IPS-11a (cell line): ENCODE measurements at regions not wholly inside any gene's neighbourhood (a gene's known extent, or its start where the extent isn't known, plus 50 kb on each side); places are given as distances from the start of the nearest gene placed in this dataset.

Experiments
- H3K4me3 ChIP-seq: one replicate; pipeline ENCODE4 v1.5.1; 2013; ENCODE audit warnings: low read depth, low read length, control low read depth

DNA sequence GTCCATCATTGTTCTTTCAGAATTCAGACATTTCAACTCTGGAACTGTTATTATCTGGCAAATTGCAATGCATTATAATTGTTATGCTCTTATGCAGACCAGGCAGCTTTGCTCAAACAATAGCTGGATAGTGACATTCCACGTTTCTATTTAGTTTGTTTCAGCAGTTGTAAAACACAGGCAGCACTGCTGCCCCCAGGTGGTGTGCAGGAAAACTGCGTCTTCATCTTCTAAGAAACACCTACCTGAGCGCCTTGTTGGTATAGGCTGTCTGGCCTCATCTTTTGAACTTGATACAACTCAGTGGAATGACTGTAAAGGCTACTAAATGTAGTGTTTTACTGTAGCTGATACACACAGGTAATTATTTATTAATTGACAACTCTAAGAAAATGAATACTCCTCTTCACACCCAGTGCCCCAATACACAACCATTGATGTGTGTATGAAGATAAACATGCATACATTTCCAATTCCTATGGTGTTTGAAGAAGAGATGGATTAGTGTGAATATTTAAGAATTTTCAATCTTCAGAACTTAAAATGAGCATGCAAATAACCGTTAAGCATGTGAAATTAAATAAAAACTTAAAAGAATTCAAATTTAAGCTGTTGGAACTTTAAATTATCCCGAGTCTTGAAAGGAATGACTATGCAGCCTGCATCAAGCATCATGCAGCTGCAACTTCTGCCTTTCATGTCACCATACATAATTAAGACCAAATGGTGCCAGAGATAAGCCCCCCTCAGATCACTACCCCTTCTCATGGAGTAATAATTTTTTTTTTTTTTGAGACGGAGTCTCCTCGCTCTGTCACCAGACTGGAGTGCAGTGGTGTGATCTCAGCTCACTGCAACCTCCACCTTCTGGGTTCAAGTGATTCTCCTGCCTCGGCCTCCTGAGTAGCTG lies 85.6 kb downstream of the CD8B2 start:
- H3K4me3 ChIP-seq: no peak overlapping the region

DNA sequence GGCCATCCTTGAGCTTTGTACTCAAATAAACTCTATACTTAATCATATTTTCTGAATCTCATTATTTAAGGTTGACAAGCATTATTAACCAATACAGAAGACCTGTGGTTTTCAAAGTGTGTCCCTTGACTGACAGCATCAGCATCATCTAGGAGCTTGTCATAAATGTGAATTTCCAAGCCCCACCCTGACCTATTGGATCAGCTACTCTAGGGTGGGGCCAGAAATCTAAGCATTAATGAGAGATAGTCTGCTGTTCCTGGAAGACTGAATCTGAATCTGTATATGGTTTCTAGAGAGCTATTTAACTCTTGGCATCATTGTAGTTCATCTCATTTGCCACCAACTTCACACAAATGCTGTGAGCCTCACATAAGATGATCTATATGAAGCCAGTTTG lies 86.6 kb downstream of the CD8B2 start:
- no peak overlapping the region for H3K4me3 ChIP-seq

DNA sequence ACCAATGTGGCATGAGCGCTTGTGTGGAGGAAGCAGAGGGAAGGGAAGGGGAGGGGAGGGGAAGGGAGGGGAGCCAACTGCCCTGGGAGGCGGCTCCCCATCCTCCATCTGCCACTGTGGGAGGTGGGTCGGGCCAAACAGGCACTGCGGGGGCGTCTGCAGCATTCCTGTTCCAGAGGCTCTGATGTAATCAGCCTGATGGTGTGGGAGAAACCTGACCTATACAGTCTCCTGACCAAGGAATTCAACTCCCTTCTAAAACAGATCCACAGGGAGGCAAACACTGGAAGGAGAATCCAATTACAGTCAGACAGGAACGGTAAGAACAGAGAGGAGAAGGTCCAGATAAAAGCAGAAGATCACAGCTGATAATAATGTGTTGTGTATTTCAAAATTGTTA lies 88.8 kb downstream of the CD8B2 start:
- no peak overlapping the region for H3K4me3 ChIP-seq

DNA sequence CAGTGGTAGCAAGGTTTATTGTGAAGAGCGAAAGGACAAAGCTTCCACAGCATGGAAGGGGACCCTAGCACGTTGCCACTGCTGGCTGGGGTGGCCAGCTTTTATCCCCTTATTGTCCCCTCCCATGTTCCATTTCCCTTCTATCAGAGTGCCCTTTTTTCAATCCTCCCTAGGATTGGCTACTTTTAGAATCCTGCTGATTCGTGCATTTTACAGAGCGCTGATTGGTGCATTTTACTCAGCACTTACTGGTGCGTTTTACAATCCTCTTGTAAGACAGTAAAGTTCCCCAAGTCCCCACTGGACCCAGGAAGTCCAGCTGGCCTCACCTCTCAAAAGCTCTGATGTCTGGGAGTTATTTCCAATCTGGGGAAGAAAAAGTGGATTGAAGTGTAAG lies 90.1 kb downstream of the CD8B2 start:
- H3K4me3 ChIP-seq: no peak overlapping the region

DNA sequence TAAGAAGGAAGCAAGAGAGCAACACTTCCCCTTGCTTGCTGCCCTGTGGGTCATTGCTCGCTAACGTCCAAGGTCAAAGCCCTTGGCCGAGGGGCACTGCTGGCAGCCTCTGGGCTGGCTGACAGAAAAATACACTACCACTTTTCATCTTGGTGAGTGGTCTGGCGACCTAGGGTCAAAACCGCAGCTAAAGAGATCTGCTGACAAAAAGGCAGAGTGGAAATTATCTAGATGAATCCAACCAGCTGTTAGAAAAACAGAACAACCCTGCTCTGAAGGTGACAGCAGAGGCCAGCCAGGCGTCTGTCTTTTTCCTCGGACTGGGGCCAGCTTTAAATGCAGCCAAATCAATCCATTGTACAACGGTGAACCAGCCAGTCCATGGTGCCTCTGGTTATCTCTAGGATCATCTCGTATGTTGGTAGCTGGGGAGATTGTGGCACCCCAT lies 92.6 kb downstream of the CD8B2 start:
- H3K4me3 ChIP-seq: no peak overlapping the region

DNA sequence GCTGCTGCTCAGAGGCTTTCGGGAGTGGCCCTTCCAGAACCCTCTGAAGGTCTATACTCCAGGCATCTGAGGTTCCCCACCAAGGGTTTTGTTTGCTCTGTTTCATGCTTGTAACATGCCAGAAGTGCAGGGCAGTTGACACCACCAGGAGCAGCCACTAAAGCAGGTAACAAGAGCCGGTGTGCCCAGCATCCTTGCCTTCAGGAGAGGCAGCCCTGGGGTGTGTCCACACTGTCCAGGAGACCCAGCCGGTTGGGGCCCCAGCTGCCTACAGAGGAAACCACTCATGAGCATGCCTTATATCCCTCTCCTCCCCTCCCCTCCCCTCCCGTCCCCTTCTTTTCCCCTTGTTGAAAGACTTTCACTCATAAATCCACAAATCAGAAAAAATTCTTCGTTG lies 93.1 kb downstream of the CD8B2 start:
- H3K4me3 ChIP-seq: no peak overlapping the region

DNA sequence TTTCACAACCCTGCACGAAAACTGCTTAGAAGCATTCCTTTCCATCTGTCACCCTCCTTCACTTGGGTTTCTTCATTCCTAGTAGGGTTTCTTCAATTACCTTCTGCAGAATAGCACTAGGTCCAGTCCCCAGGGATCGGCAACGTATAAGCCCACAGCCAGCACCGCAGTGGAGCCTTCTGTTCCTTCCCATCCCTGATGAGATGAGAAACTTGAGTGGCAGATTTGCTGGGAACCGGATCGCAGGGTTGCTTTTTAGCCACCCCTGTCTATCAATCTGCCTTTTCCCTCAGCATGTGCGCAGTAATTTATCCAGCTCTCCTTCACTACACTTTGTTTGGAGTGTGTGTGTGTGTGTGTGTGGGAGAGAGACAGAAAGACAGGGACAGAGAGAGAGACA lies 94.2 kb downstream of the CD8B2 start:
- no peak overlapping the region for H3K4me3 ChIP-seq

DNA sequence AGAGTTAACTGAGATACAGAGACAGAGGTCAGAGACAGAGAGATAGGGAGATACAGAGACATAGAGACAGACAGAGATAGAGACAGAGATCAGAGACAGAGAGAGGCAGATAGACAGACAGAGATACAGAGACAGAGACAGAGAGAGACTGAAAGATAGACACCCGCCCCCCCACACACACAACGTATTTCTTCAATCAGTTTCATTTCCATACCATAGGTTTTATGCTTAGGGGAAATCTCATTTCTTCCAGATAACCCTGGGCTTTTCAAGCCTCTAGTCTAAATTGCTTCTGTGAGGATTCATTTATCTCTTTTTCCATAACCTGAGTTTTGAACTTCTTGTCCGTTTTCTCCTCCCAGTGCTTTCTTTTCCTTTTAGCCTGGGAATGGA lies 94.6 kb downstream of the CD8B2 start:
- no peak overlapping the region for H3K4me3 ChIP-seq

DNA sequence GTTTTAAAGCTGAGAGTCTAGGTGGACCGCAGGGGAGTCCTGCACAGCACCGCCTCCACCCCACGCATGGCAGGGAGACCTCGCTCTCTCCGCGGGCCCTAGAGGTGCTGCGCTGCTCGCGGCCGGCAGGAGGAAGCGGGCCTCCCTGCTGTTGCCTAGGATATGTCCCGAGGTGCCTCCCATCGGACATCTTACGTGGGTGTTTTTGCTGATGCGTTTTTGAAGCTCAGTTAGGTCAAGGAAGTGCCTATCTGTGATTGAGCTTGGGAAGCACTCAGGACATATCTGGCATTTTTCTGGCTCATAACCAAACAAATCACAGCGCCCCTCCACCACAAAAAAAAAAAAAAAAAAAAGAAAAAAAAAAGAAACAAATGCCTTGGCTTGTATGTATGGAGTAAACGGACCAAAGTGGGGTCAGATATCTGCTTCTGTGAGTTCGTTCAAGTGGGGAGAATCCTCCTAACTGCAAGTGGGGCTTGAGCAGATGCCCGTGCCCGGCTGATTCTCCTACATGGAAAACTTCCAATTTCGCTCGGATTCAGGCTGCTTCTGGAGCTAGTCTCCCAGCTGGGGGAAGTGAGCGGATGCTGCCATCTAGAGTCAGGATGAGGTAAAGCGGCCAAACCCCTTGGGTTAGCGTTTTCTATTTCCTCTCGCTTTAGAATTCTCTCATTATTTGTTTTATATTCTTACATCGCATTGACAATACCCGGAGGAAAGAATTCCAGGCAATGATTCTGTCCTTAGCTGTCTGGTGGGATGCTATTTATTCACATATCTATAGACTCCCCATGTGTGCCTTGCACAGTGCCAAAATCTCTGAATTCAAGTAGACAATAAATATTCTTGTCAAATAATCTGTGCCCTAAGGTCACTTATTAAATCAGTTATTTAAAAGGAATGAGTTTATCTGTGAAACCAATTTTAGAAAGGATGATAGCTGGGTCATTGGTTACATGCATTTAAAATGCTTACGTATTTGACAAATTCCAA lies 95.3 kb downstream of the CD8B2 start:
- H3K4me3 ChIP-seq: peak overlapping the region; percentile 27

DNA sequence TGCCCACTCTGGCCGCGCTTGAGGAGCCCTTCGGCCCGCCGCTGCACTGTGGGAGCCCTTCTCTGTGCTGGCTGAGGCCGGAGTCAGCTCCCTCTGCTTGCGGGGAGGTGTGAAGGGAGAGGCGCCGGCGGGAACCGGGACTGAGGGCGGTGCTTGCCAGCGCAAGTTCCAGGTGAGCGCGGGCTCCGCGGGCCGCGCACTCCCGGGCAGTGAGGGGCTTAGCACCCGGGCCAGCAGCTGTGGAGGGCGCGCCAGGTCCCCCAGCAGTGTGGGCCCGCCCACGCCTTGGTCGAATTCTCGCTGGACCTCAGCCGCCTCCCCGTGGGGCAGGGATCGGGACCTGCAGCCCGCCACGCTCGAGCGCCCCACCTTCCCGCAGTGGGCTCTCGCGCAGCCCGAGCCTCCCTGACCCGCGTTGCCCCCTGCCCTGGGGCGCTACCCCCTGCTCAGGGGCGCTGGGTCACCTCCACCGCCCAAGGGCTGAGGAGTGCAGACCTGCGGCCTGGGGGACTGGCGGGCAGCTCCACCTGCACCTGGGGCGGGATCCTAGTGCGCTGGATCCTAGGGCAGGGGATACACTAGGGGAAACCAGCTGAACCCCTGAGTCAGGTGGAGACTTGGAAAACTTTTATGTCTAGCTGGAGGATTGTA lies 97.3 kb downstream of the CD8B2 start:
- no peak overlapping the region for H3K4me3 ChIP-seq

DNA sequence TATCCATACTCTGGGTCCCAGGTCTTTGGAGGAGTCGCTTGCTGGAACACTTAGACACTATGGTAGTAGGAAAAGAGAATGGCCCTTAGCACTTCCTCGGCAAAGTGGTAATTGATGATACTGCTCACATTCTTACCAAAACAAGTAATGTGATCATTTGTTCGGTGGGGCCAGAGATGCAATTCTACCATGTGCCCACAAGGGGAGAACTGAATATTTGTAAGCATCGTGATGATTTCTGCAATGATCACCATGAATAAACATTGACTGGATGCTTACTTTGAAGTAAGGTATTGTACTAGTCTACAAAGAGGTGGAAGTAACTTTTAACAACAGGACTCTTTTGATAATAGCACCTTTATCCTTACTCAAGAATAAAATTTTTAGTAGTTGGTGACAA lies 109.7 kb downstream of the CD8B2 start:
- H3K4me3 ChIP-seq: no peak overlapping the region

DNA sequence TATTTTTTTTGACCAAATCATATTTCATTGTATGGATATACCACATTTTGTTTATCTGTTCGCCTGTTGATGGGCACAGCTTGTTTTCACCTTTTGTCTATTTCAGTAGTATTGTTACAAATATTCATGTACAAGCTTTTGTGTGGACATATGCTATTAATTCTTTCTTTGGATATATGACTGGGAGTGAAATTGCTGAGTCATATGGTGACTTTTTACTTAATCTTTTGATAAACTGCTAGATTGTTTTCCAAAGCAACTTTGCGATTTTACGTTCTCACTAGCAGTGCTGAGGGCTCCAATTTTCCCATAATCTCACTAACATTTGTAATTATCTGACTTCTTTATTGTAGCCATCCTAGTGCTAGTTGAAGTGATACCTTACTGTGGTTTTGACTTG lies 112.4 kb downstream of the CD8B2 start:
- H3K4me3 ChIP-seq: no peak overlapping the region

DNA sequence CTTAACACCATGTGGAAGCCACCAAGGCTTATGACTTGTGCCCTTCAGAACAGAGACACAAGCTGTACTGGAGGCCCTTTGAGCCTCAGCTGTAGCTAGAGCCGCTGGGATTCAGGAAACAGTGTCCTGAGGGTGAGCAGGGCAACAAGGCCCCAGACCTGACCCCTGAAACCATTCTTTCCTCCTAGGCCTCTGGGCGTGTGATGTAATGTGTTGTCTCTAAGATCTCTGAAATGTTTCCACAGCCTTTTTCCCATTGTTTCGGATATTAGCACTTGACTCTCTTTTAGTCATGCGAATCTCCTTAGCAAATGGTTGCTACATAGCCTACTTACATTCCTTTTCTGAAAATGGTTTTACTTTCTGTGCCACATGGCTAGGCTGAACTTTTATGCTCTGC lies 114.9 kb downstream of the CD8B2 start:
- H3K4me3 ChIP-seq: no peak overlapping the region

DNA sequence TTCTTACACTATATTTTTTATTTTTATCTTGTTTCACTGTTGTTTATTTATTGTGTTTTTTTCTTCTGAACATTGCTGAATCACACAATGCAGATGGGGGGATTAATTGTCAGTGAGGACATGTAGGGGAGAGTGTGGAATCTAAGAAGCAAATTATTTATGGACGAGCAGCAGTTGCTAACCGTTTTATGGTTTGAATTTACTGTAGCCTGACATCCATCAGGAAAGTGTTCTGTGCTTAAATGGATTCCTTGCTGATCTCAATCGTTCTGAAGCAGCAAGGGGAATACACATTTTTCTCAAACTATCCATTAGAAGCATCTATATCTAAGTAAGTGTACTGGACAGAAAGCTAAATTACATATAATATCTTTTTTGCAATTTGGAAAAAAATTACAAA lies 119.5 kb downstream of the CD8B2 start:
- H3K4me3 ChIP-seq: no peak overlapping the region

DNA sequence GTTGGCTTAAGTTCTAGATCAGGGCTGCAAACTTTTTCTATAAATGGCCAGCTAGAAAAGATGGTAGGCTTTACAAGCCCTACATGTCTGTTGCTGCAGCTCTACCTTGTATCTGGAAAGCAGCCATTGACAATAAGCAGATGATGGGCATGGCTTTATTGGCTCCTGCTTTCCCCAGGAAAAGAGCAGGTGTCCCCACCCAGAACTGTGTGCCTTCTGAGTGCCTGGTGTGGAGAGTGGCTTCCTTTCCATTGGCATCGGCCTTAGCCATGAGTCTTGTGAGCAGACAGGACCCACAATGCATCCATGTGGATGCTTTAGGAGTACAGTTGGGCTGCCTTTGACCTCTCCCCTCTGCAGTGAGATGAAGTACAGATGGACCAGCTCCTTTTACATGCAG lies 120.2 kb downstream of the CD8B2 start:
- H3K4me3 ChIP-seq: no peak overlapping the region

DNA sequence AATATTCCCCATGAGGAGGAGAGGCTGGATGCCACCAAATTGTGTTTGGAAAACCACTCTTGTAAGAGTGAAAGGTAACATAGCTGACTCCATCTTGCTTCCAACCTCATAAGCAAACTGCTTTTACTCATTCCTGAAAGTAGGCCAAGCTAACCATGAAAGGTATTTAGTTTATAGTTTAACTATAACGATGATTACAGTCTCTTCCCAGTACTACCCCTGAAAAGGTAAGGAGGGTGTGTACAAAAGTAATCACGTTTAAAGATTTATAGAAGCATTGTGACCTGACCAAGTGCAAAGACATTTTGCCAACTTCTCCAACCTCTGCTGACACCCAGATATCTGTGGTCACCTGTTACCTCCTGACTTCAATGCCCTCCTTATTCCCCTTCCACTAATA lies 122.6 kb downstream of the CD8B2 start:
- H3K4me3 ChIP-seq: no peak overlapping the region

DNA sequence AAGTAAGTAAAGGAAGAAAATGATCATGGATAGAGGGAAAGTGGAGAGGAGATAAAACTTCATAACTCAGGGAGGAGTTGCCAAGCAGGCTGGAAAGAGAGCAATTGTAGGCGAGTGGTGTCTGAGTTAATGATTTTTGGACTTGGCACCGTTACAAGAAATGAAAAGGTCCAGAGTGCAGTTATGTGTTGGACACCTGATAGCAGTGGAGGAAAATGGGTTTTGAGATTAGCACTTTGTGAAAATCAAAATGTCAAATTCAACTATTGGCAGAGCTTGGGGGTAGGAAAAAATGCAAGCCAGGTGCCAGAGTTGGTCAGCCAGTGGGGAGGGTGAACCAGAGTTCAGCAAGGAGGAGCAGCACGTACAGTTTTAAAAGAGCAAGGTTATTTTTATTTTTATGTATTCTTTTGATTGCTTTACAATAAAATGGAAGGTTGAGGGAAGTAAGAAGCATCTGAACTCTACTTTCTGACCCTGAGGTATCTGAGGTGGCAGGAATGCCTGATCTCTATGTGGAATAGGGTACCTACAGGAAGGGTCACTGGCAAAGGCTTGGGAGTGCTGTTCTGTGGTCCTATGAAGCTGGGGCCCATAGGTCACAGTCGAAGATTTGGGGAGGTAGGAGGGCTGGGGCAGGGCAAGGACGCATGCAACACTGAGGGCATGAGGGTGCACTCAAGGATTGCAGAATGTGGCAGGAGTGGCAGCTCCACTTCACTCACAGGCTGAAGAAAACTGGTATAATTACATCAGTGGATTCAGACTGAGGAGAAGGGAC lies 127.5 kb downstream of the CD8B2 start:
- H3K4me3 ChIP-seq: no peak overlapping the region

DNA sequence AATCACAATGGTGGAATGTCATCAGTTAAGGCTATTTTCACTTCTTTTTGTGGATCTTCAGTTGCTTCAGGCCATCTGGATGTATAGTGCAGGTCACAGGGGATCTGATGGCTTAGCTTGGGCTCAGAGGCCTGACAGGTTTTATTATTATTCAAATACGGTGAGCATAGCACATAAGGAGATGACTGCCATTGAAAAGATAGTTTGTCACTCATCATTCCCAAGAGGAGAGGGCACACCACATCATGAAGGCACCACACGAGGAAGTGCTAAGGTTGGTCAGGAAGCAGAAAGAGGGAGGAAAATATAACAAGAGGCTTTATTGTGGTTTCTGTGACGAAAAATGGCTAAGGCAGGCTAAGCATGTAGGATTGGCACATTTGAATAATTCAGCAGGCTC lies 131.4 kb downstream of the CD8B2 start:
- H3K4me3 ChIP-seq: no peak overlapping the region

DNA sequence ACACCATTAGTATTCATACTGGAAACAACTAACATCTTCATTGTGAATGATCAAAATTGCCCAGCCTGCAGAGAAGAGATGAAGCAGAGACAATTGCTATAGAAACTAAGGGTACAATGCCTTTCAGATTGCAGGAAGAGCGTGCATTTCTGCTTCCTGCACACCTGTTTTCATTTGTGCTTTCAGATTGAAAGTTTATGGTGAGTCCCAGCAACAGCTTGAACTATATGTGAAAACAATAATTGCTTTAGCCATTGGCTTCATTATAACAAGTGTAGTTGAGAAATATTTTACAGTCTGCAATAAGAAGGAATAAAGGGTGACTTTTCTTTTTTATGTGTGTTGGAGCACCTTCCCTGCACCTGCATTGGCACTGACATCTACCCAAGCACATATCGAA lies 136.3 kb downstream of the CD8B2 start:
- H3K4me3 ChIP-seq: no peak overlapping the region

DNA sequence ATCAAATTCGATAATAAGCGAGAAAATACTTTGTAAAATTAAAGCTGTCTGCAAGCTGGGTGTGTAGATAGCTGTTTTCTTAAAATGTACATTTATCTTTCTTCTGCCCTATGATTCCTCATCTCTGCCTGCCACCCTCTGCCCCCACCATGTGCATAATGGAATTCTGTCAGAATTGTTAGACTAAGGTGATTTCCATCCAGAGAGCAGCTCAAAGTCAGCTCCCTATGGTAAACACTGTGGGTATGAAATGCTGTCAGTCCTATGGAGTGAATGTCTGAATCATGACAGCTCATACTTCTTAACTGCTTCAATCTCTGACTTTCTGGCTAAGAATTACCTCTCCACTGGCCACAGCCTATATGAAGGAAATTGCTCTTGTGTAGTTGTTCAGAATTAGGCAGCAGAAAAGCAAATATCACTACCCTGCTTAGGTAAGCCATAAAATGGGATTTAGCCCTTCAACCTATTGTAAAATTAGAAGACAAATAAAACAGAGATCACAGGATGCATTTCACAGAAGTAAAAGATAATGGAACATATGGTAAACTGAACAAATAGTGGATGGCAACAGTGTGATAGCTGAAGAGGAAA lies 137.7 kb downstream of the CD8B2 start:
- no peak overlapping the region for H3K4me3 ChIP-seq
